ENCODE measurements at regions not wholly inside any gene's neighbourhood (a gene's known extent, or its start where the extent isn't known, plus 50 kb on each side); places are given as distances from the start of the nearest gene placed in this dataset.
A peak's percentile ranks its signal among the peaks of the same experiment; 100 is the strongest.
"Not testable (repeated sequence)": the region's sequence is repeated elsewhere in the genome, so short reads cannot be mapped to it uniquely, and the experiment has no call there.

DNA sequence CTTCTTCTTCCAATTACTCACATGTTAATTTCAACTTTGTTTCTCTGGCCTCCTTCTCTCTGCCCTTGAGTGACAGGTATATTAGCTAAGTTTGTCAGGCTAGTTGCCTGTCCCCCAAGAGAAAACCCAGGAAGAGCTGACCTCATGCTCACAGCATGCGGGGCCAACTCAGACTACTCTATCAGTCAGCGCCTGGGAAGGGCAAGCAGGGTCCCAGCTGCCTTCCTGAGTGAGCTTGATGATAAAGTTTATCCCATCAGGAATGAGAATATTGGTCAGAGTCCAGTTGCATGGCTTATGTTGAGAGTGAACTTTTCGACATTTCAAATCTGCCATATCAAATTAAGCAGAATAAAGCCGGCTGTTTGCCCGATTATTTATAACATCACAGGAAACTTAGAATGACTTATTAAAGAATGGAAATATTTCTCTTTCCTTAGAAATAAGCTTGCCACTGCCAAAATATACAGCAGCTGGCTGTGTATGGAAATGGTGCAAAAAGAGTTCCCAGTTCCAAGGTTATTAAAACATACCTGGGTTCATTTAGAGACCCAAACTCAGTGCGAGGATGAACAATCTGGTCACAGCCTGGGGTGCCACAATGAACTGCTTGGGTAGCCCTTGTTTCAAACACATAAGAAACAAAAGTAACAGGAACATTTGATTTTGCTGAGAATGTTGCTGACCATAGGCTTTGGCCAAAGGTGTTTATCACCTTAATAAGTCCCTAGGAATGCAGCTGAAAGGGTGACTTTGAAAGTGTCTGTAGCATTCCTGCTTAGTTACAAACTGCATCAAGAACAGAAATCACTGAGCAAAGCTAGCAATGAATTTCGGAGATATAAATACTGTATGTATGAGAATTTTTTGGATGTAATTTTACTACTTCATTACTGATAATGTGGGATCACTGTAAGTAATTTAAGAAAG is 1553.8 kb upstream of the FLRT2 start:
- DNase-seq: no peak

DNA sequence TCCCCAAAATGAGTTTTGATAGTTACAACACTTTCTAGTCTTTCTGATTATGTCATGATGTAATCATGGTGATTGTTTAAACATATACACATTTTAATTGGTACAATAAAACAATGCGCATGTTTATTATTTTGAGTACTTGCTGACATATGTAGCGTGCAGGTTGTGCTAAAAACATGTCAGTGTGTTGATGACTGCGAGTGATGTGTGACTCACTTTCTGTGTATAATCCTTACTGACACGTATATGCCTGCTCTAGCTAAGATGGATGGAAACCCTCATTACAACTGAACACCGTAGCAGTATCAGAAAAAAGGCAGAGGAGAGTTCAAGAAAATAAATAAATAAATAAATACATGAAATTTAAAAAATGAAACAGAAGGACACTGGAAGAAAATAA is 1552.4 kb upstream of the FLRT2 start:
- no peak for DNase-seq

DNA sequence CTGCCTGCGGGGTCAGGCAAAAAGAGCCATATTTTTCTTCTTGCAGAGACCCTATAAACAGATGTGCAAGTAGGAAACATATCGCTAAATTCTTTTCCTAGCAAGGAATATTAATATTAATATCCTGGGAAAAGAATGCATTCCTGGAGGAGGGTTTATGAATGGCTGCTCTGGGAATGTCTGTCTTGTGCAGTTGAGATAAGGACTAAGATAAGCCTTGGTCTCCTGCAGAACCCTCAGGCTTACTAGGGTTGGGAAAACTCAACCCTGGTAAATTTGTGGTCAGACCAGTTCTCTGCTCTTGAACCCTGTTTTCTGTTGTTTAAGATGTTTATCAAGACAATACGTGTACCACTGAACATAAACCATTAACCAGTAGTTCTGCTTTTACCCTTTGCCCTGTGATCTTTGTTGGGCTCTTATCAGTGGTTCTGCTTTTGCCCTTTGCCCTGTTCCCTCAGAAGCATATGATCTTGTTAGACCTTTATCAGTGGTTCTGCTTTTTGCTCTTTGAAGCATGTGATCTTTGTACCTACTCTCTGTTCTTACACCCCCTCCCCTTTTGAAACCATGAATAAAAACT is 1548.2 kb upstream of the FLRT2 start:
- DNase-seq: not testable (repeated sequence)

- DNase-seq: no peak
Observed at GRCh38 chr14:83988275-83988674, 1541.7 kb upstream of the FLRT2 start.

GRCh38 chr14:83991666-83992065 is 1538.3 kb upstream of the FLRT2 start:
- no peak for DNase-seq

GRCh38 chr14:83992857-83993256 is 1537.1 kb upstream of the FLRT2 start:
- DNase-seq: no peak

- DNase-seq: no peak
Observed at GRCh38 chr14:83993545-83993944, 1536.4 kb upstream of the FLRT2 start.

DNA sequence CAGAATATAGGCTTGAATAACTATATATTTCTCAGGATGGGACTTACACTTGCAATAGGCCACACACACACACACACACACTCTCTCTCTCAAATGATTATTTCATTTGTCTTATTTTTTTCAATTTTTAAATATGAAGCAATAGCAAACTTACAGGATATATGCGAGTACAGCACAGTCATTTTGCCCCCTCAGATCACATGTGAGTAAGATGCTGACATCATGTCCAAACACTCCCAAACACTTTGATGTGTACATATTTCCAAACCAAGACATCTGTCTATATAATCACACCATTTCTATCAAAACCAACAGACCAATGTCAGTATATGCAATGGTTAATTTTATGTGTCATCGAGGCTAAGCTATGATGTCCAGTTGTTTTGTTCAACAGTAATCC is 1535.9 kb upstream of the FLRT2 start:
- DNase-seq: no peak

DNA sequence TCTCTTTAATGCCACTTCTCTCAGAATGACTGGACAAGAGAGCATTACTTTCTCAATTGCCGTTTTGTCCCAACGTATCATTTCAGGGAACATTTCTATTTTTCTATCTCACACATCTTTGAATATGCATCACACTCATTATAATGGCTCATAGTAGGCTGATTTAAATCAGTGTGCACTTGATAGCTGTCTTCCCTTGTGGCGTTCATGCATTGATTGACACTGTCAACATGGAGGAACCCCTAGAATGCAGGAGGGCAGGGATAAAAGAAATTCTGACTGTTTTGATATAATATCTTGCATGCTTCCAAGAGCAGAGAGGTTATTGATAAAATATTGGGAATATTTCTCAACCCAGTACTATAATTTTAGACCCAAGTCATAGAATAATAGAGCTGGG is 1528.9 kb upstream of the FLRT2 start:
- DNase-seq: no peak

DNA sequence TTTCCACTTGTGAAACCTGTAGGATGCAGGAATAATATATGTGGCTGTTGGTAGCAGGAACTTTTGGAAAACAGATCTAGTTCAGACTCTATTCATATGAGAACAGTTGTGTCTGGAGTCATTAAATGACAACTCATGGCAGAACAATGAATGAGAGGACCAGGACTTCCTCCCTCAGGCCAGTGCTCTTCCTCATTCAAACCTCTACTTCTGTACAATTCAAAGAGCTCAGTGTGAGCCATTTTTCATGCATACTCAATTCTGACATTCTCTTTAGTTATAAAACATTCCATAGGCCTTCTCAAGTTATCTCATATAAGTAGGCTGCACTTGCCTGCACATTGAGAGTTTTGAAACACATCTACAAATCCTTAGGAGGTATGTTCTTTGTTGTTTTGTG is 1526.6 kb upstream of the FLRT2 start:
- DNase-seq: no peak

DNA sequence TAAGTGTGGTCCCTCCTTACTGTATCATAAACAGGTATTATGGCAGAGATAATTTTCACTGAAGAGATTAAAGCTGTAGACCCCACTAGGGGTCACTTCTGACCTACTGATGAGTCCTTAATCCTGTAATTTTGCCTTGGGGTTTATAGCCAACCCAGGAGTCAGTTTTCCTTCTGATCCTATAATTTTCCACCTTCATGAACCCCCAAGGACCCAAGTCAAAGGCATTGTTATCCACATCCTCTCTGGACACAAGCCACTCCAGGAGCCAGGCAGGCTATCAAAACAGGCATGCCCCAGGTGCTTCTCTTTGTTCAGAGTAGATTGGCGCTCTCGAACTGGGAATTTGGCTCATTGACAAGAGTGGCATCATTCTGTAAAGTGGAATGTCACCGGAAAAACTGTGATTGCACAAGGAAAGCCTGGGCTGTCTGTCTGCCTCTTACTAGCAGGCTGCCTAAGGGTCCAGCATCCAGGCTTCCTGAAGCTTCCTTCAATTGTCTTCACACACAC is 1523.2 kb upstream of the FLRT2 start:
- DNase-seq: peak; percentile 6

GRCh38 chr14:84013424-84013823 is 1516.5 kb upstream of the FLRT2 start:
- DNase-seq: no peak

DNA sequence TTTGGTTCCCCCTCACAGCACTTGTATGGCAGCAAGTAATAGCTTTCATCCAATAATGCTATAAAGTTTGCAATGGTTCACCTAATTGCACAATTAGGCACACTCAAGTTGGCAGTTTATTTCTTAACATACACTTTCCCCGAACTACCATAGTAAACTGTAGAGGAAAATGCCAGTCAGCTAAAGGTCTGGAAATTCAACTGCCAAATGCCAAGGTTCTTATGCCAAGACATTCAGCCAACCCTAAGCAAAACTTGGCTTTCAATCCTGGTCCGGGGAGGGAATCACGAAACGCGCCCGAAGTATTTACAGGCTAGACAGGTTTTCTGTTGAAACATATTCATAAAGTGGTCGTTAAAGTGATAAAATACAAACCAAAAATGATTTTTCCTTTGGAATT is 1512.4 kb upstream of the FLRT2 start:
- no peak for DNase-seq

DNA sequence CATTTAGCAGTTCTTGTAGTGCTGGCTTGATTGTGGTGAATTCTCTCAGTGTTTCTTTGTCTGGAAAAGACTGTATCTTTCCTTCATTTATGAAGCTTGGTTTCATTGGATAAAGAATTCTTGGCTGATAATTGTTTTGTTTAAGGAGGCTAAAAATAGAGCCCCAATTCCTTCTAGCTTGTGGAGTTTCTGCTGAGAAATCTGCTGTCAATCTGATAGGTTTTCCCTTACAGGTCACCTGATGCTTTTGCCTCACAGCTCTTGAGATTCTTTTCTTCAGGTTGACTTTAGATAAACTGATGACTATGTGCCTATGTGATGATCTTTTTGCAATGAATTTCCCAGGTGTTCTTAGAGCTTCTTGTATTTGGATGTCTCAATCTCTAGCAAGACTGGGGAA is 1508.5 kb upstream of the FLRT2 start:
- no peak for DNase-seq

DNA sequence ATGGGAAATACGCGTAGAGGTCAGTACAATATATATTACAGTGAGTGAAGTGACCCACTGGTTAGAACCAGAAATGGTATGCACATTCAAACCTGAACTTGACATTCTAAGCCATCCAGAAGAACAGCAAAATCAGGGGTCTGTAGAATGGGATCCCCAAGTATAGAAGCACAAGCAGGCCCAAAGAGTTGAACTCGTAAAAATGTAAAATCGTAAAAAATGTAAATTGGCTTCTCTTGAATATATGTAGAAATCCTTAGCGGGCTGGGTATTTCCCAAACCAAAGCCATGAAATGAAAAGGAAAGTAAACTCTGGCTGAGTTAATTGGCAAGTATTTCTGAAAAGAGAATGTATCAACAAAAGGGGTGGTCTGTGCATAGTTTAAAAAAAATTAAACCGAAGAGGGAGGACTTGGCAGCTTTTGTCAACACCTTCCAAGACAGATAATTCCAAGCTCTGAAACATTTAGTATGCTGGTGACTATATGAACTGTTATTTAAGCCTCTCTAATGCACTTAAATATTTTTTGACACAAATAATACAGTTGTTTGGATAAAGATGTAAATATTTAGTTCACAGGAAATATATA is 1505.6 kb upstream of the FLRT2 start:
- no peak for DNase-seq

GRCh38 chr14:84025106-84026012 is 1504.6 kb upstream of the FLRT2 start:
- no peak for DNase-seq

DNA sequence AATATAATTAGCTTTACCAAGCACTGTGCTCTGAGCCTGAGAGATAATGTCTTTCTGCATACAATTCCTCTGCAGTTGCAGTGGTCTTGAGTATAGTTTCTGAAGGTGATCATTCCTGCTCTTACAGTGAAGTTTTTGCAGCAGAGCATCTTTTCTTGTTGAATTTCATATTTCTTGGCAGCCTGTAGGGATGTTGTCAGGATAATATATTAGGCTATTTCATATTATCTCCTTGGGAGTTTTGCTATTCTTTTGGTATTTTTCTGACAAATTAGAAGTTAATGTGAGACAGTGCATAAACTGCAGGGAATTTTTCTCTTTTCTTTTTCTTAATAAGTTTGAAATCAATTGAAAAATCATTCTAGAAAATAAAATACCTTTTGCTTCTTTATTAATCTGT is 1502.6 kb upstream of the FLRT2 start:
- DNase-seq: no peak

DNA sequence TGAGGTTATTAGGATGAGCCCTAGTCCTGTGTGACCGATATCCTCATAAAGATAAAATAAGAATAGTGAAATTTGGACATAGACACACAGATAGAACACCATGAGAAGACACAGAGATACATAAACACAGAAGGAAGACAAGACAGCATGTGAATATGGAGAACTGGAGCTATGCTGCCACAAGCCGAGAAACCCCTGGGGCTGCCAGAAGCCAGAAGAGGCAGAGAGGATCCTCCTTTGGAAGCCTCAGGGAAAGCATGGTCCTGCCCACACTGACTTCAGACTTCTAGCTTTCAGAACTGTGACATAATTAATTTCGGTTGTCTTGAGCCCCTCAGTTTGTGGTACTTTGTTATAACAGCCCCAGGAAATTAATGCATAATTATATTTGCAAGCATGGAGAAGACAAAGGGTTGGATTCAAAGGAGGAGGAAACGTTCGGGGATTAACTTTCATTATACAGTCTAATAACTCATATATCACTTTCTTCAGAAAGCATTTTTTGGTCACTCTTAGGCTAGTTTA is 1501.8 kb upstream of the FLRT2 start:
- no peak for DNase-seq

GRCh38 chr14:84029246-84029645 is 1500.7 kb upstream of the FLRT2 start:
- DNase-seq: no peak

DNA sequence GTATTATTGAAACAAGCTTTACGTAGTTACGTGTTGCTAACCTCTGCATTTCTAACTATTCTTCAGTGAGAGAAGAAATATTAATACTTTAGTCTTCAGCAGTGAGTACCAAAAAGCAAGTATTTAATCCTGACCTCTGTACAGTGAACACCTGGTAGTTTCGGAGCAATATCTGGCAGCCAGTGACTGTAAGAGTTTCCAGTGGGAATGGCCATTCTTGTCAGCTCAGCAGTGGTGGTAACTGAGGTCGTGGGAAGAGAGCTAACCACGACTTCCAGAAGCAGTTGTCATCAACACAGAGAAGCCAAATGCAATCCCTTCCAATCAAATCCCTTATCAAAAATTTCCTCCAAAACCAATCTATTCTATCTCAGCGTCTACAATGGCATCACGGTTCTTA is 1500.2 kb upstream of the FLRT2 start:
- no peak for DNase-seq

DNA sequence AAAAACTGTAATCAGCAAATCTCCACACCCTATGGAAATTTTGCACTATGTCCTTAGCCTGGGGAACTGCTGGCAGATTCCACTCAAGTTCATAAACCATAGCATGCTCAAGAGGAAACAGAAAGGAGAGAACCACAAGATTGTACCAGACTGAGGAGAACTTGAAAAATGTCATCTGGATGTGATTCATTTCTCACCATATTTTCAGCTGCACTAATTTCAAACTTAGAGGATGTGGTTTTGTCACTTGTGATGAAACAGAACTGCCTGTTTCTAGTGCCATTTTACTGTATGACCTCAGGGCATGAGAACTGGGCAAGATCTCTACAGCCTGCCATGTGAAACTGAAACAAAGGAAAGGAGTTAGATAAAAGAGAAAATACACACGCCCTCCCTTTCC is 1493.1 kb upstream of the FLRT2 start:
- DNase-seq: no peak

DNA sequence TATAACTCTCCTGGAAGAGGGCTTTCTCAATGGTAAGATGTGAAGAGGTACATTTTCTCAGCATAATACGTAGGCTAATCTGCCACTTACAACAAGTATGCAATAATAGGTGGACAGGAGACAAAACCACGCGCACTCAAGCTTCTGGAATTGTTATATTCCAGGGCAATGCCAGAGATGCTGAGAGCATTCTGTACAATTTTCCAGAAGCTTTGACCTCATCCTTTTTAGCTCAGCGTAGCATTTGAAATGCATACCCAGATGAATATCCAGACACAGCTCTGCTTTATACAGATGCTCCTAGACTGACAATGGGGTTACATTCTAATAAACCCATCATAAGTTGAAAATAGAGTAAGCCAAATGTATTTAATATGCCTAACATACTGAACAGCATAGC is 1492.4 kb upstream of the FLRT2 start:
- no peak for DNase-seq

GRCh38 chr14:84040101-84040500 is 1489.8 kb upstream of the FLRT2 start:
- no peak for DNase-seq
